SK-N-SH (cell line): ENCODE measurements at regions not wholly inside any gene's neighbourhood (a gene's known extent, or its start where the extent isn't known, plus 50 kb on each side); places are given as distances from the start of the nearest gene placed in this dataset.

Experiments used
- CTCF ChIA-PET: fragments of 300-600, 350-600 bp; formaldehyde crosslinking; extraction: SDS; loops from one replicate; lab custom pipeline; 2021; lab: Yijun Ruan, JAX
- POLR2A ChIA-PET: fragments of 350-600 bp; sonication (Branson Sonifier 250); formaldehyde crosslinking; extraction: SDS; loops from one replicate; lab custom pipeline; 2020; ENCODE audit warnings: antibody characterized with exemption, inconsistent platforms; lab: Yijun Ruan, JAX
- DNase-seq: peaks from one replicate; pipeline ENCODE4 v3.0.0; 2012
- H2AFZ ChIP-seq: fragments of 200-600 bp; sonication (generic); 2 replicates; pipeline ENCODE4 v1.8.1; 2016; ENCODE audit warnings: antibody characterized with exemption, mild to moderate bottlenecking, low read depth
- H3F3A ChIP-seq: fragments of 200-600 bp; sonication (generic); replicated peaks from 2 replicates; pipeline ENCODE3; 2016; ENCODE audit warnings: antibody characterized with exemption, mild to moderate bottlenecking; ENCODE audit not compliant: insufficient read depth
- H3K27ac ChIP-seq, 2 experiments: fragments of 200-500 bp in 1 of 2; fragments of 200-600 bp in 1 of 2; sonication (Bioruptor generic) in 1 of 2; sonication (generic), shearing (Covaris generic) in 1 of 2; 2 replicates each; pipeline versions ENCODE4 v1.5.1 to v1.6.1; 2014 to 2016; ENCODE audit warnings: low read depth in 2 of 2, inconsistent platforms in 1 of 2, low read length in 1 of 2, mild to moderate bottlenecking in 1 of 2, mixed read lengths in 1 of 2
- H3K27me3 ChIP-seq: fragments of 200-600 bp; sonication (generic), shearing (Covaris generic); 2 replicates; pipeline ENCODE4 v1.6.1; 2016; ENCODE audit warnings: mixed run types; ENCODE audit not compliant: insufficient read depth
- H3K36me3 ChIP-seq, 2 experiments: fragments of 200-500 bp in 1 of 2; fragments of 200-600 bp in 1 of 2; sonication (Bioruptor generic) in 1 of 2; sonication (generic) in 1 of 2; replicated peaks in 1 of 2; 2 replicates each; pipeline versions ENCODE3 to v1.5.1; 2014 to 2016; ENCODE audit warnings: low read length in 1 of 2, mild to moderate bottlenecking in 1 of 2; ENCODE audit not compliant: insufficient read depth in 2 of 2, control insufficient read depth in 1 of 2
- H3K4me1 ChIP-seq, 2 experiments: fragments of 200-500 bp in 1 of 2; fragments of 200-600 bp in 1 of 2; sonication (Bioruptor generic) in 1 of 2; sonication (generic), shearing (Covaris generic) in 1 of 2; 2 replicates each; pipeline versions ENCODE4 v1.5.1 to v1.6.1; 2014 to 2016; ENCODE audit warnings: low read depth in 1 of 2, low read length in 1 of 2, mixed run types in 1 of 2; ENCODE audit not compliant: insufficient read depth in 2 of 2, control insufficient read depth in 1 of 2
- H3K4me2 ChIP-seq: fragments of 200-600 bp; sonication (generic), shearing (Covaris generic); 2 replicates; pipeline ENCODE4 v1.6.1; 2017; ENCODE audit warnings: mixed run types
- H3K4me3 ChIP-seq, 2 experiments: fragments of 200-500 bp in 1 of 2; fragments of 200-600 bp in 1 of 2; sonication (Bioruptor generic) in 1 of 2; sonication (generic), shearing (Covaris generic) in 1 of 2; 2 replicates each; pipeline versions ENCODE4 v1.5.1 to v1.8.1; 2014 to 2016; ENCODE audit warnings: low read depth in 2 of 2, inconsistent platforms in 1 of 2, low read length in 1 of 2, mild to moderate bottlenecking in 1 of 2, mixed read lengths in 1 of 2, moderate library complexity in 1 of 2
- H3K79me2 ChIP-seq: fragments of 200-600 bp; sonication (generic); 2 replicates; pipeline ENCODE4 v1.8.1; 2017; ENCODE audit warnings: mild to moderate bottlenecking; ENCODE audit not compliant: insufficient read depth
- H3K9ac ChIP-seq: fragments of 200-600 bp; sonication (generic); 2 replicates; pipeline ENCODE4 v1.6.1; 2017; ENCODE audit warnings: mixed run types
- H3K9me2 ChIP-seq: fragments of 200-600 bp; sonication (generic); 2 replicates; pipeline ENCODE4 v1.6.1; 2017; ENCODE audit warnings: mixed run types
- H3K9me3 ChIP-seq: fragments of 200-600 bp; sonication (generic); 2 replicates; pipeline ENCODE4 v1.6.1; 2017; ENCODE audit warnings: mixed run types, mild to moderate bottlenecking, moderate library complexity
- H4K20me1 ChIP-seq: fragments of 200-600 bp; sonication (generic); 2 replicates; pipeline ENCODE4 v1.6.1; 2017; ENCODE audit warnings: mild to moderate bottlenecking, mixed run types; ENCODE audit not compliant: insufficient read depth
- EP300 ChIP-seq, 2 experiments: IDR thresholded peaks; 2 replicates each; pipeline versions ENCODE4 v1.4.0 to v1.6.1; 2012; ENCODE audit warnings: borderline replicate concordance in 1 of 2, low read depth in 1 of 2, low read length in 1 of 2
- EZH2phosphoT487 ChIP-seq: fragments of 200-600 bp; sonication (generic); IDR thresholded peaks from 2 replicates; pipeline ENCODE4 v1.6.1; 2017; ENCODE audit warnings: low read depth, mixed run types, mild to moderate bottlenecking, antibody characterized with exemption, moderate library complexity, borderline replicate concordance
- FOXJ3 ChIP-seq: sonication (generic); formaldehyde crosslinking; IDR thresholded peaks from 2 replicates; pipeline ENCODE4 v1.5.1; 2020; ENCODE audit warnings: mild to moderate bottlenecking, missing genetic modification reagents
- GABPA ChIP-seq: IDR thresholded peaks from 2 replicates; pipeline ENCODE4 v1.4.0; 2012; ENCODE audit warnings: low read depth, mild to moderate bottlenecking
- GATA2 ChIP-seq: sonication (generic); formaldehyde crosslinking; IDR thresholded peaks from 2 replicates; pipeline ENCODE4 v1.5.0; 2020; ENCODE audit warnings: mild to moderate bottlenecking, missing genetic modification reagents
- MEF2A ChIP-seq: IDR thresholded peaks from 2 replicates; pipeline ENCODE4 v1.4.0; 2012; ENCODE audit warnings: low read depth, borderline replicate concordance
- MXI1 ChIP-seq: IDR thresholded peaks from 2 replicates; pipeline ENCODE4 v1.6.1; 2012; ENCODE audit warnings: mild to moderate bottlenecking, low read depth, low read length, improper control_type of control experiment
- POLR2AphosphoS5 ChIP-seq: IDR thresholded peaks from 2 replicates; pipeline ENCODE4 v1.6.1; 2012; ENCODE audit warnings: low read depth, low read length
- RCOR1 ChIP-seq: fragments of 150-350 bp; IDR thresholded peaks from 2 replicates; pipeline ENCODE4 v1.6.1; 2017; ENCODE audit warnings: antibody characterized with exemption, low read length
- RFX5 ChIP-seq: IDR thresholded peaks from 2 replicates; pipeline ENCODE4 v1.6.1; 2012; ENCODE audit warnings: mild to moderate bottlenecking, improper control_type of control experiment, low read length
- SIN3A ChIP-seq: IDR thresholded peaks from 2 replicates; pipeline ENCODE4 v1.6.1; 2012; ENCODE audit warnings: low read depth, mild to moderate bottlenecking, low read length, moderate library complexity, borderline replicate concordance
- SMC3 ChIP-seq: IDR thresholded peaks from 2 replicates; pipeline ENCODE4 v1.6.1; 2012; ENCODE audit warnings: low read depth, low read length, improper control_type of control experiment
- TCF12 ChIP-seq: IDR thresholded peaks from 2 replicates; pipeline ENCODE4 v1.4.0; 2012
- TEAD4 ChIP-seq: IDR thresholded peaks from 2 replicates; pipeline ENCODE4 v1.4.0; 2012; ENCODE audit warnings: mild to moderate bottlenecking, borderline replicate concordance; ENCODE audit not compliant: insufficient read depth
- YY1 ChIP-seq: IDR thresholded peaks from 2 replicates; pipeline ENCODE4 v1.4.0; 2012; ENCODE audit warnings: low read depth, mild to moderate bottlenecking
- WGBS: methylation state at CpG from one replicate; pipeline ENCODE4 v1.1.6; 2017; ENCODE audit warnings: low lambda C conversion rate; 5-methylcytosine and 5-hydroxymethylcytosine counted together
- TF ChIP-seq, protein P1 (sequence below): IDR thresholded peaks from 2 replicates; pipeline ENCODE4; 2012
- TF ChIP-seq, protein P2 (sequence below): IDR thresholded peaks from 2 replicates; pipeline ENCODE4 v1.4.0; 2012; ENCODE audit warnings: low read depth, borderline replicate concordance
- TF ChIP-seq, protein P3 (sequence below): IDR thresholded peaks from 2 replicates; pipeline ENCODE4 v1.4.0; 2012; ENCODE audit warnings: low read depth, borderline replicate concordance
- TF ChIP-seq, protein P4 (sequence below): fragments of 150-350 bp; IDR thresholded peaks from 2 replicates; pipeline ENCODE4 v1.6.1; 2017; ENCODE audit warnings: antibody characterized with exemption, low read length, low read depth, borderline replicate concordance

DNA sequence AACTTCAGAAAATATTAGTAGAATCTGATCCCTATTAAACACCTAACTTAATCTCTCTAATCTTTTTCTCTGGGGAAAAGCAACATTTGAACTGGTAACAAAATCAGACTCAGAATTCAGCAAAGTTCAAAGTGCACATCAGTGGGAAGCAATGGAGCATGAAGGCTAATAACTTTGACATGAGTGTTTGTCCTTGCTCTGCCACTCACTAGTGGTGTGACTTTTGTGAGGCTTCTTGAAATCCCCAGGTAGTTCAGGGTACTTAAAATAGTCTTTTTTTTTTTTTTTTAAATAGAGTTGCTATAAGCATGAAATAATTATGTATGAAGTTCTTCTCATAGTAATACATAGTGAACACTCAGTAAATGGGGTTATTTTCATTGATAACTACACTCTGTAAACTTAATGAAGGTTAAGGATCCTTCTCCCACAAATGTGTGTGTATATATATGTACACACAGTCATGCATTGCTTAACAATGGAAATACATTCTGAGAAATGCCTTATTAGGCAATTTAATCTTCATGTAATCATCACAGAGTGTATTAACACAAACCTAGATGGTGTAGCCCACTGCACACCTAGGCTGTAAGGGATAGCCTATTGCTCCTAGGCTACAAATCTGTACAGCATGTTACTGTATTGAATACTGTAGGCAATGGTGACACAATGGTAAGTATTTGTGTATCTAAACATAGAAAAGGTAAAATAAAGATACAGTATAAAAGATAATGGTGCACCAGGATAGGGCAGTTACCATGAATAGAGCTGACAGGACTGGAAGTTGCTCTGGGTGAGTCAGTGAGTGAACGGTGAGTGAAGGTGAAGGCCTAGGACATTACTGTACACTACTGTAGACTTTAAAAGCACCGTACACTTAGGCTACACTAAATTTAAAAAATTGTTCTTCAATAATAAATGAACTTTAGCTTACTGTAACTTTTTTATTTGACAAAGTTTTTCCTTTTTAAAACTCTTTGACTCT, 73.3 kb upstream of the HMHB1 start:
- Histone ChIP-seq H3K4me3 (no peak overlapping the region), H3K36me3 (no peaks in the 10 kb centered on the region), H3K27me3 (no peaks in the 10 kb centered on the region), H3K9me3 (no peaks in the 10 kb centered on the region), H3K4me2 (no peak overlapping the region), H3K27ac (no peak overlapping the region), H3K9ac (no peak overlapping the region), H4K20me1 (no peaks in the 10 kb centered on the region), H2AFZ (no peak overlapping the region), H3F3A (no peaks in the 10 kb centered on the region), H3K9me2 (no peaks in the 10 kb centered on the region), H3K4me1 (no peaks in the 10 kb centered on the region), H3K79me2 (no peaks in the 10 kb centered on the region)
- TF ChIP-seq, protein P1, sequence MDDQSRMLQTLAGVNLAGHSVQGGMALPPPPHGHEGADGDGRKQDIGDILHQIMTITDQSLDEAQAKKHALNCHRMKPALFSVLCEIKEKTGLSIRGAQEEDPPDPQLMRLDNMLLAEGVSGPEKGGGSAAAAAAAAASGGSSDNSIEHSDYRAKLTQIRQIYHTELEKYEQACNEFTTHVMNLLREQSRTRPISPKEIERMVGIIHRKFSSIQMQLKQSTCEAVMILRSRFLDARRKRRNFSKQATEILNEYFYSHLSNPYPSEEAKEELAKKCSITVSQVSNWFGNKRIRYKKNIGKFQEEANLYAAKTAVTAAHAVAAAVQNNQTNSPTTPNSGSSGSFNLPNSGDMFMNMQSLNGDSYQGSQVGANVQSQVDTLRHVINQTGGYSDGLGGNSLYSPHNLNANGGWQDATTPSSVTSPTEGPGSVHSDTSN, result no peak
- TF ChIP-seq EP300 (IDR thresholded peaks at IDR 0.05; ENCODE audit: borderline replicate concordance in 1 of 2, low read depth in 1 of 2, low read length in 1 of 2) (no peak), RFX5 (no peak), MEF2A (no peak), POLR2AphosphoS5 (no peak), MXI1 (no peak)
- TF ChIP-seq, protein P2, sequence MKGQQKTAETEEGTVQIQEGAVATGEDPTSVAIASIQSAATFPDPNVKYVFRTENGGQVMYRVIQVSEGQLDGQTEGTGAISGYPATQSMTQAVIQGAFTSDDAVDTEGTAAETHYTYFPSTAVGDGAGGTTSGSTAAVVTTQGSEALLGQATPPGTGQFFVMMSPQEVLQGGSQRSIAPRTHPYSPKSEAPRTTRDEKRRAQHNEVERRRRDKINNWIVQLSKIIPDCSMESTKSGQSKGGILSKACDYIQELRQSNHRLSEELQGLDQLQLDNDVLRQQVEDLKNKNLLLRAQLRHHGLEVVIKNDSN, result no peak
- TF ChIP-seq, protein P3, sequence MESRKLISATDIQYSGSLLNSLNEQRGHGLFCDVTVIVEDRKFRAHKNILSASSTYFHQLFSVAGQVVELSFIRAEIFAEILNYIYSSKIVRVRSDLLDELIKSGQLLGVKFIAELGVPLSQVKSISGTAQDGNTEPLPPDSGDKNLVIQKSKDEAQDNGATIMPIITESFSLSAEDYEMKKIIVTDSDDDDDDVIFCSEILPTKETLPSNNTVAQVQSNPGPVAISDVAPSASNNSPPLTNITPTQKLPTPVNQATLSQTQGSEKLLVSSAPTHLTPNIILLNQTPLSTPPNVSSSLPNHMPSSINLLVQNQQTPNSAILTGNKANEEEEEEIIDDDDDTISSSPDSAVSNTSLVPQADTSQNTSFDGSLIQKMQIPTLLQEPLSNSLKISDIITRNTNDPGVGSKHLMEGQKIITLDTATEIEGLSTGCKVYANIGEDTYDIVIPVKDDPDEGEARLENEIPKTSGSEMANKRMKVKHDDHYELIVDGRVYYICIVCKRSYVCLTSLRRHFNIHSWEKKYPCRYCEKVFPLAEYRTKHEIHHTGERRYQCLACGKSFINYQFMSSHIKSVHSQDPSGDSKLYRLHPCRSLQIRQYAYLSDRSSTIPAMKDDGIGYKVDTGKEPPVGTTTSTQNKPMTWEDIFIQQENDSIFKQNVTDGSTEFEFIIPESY, result no peak
- ChIA-PET POLR2A (no interaction called here), CTCF (no interaction called here)
- no peak for DNase-seq
- WGBS, result 88% methylated on average over 2 of the region's 2 CpGs

DNA sequence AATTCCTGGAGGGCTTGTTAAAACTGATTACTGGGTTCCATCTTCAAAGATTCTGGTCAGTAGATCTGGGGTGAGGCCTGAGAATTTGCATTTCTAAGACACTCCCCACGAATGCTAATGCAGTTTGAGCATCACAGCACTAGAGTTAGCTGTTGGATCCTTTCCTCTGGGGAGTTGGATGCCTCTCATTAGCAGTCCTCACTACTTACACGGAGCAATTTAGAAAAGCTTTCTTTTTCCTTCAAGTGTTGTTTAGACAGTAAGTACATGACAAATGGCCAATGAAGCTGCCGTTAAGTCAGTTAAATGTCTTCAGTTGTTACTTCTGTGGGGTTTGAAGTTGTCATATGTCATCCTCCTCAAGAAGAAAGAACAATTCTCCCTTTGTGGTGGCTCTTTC, 74.9 kb upstream of the HMHB1 start:
- no peaks in the 10 kb centered on the region for H3F3A ChIP-seq
- CTCF ChIA-PET, result interaction anchor here (0.6 kb wide), 1 partner anchor 22 kb away, joined by 3 read pairs; no protein-coding TSS in a partner anchor
- TF ChIP-seq GABPA, result no peak
- no peak for TF ChIP-seq SMC3
- no peak for TF ChIP-seq EP300 (IDR thresholded peaks at IDR 0.05; ENCODE audit: borderline replicate concordance in 1 of 2, low read depth in 1 of 2, low read length in 1 of 2)
- no peak for TF ChIP-seq SIN3A
- no peak for TF ChIP-seq MXI1
- no peak for TF ChIP-seq EZH2phosphoT487
- TF ChIP-seq RCOR1, result no peak
- TF ChIP-seq YY1, result no peak
- TF ChIP-seq, protein P4, sequence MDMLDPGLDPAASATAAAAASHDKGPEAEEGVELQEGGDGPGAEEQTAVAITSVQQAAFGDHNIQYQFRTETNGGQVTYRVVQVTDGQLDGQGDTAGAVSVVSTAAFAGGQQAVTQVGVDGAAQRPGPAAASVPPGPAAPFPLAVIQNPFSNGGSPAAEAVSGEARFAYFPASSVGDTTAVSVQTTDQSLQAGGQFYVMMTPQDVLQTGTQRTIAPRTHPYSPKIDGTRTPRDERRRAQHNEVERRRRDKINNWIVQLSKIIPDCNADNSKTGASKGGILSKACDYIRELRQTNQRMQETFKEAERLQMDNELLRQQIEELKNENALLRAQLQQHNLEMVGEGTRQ, result no peak
- no peak for TF ChIP-seq TCF12
- no peak for TF ChIP-seq POLR2AphosphoS5
- TF ChIP-seq, protein P2, result no peak
- TF ChIP-seq TEAD4, result no peak
- TF ChIP-seq FOXJ3 (CRISPR knock-in tag), result no peak
- no peak for TF ChIP-seq GATA2 (CRISPR knock-in tag)

More for the DNA sequence above, 74.9 kb upstream of the HMHB1 start:
- no peak for DNase-seq
- H4K20me1 ChIP-seq, result no peaks in the 10 kb centered on the region
- no peak overlapping the region for H3K27ac ChIP-seq
- H3K9me3 ChIP-seq, result no peaks in the 10 kb centered on the region
- WGBS, result 73% methylated on average over 3 of the region's 3 CpGs
- H3K4me2 ChIP-seq, result no peak overlapping the region
- no peak overlapping the region for H3K9ac ChIP-seq
- no peak overlapping the region for H3K4me3 ChIP-seq
- no peaks in the 10 kb centered on the region for H3K27me3 ChIP-seq
- no peak overlapping the region for H2AFZ ChIP-seq
- POLR2A ChIA-PET, result no interaction called here
- H3K4me1 ChIP-seq, result no peaks in the 10 kb centered on the region
- H3K79me2 ChIP-seq, result no peaks in the 10 kb centered on the region
- no peaks in the 10 kb centered on the region for H3K9me2 ChIP-seq
- H3K36me3 ChIP-seq, result no peaks in the 10 kb centered on the region
